ENCODE measurements at regions not wholly inside any gene's neighbourhood (a gene's known extent, or its start where the extent isn't known, plus 50 kb on each side); places are given as distances from the start of the nearest gene placed in this dataset.
"Not testable (repeated sequence)": the region's sequence is repeated elsewhere in the genome, so short reads cannot be mapped to it uniquely, and the experiment has no call there.

- TF ChIP-seq CTCF, EZH2phosphoT487 (IDR thresholded peaks at IDR 0.05): not testable (repeated sequence)
These were observed 506.3 kb downstream of the SOX11 start for GRCh38 chr2:6198370-6198919.

Measured in neural progenitor cell (in vitro differentiated cells).